ENCODE measurements at regions not wholly inside any gene's neighbourhood (a gene's known extent, or its start where the extent isn't known, plus 50 kb on each side); places are given as distances from the start of the nearest gene placed in this dataset.

DNA sequence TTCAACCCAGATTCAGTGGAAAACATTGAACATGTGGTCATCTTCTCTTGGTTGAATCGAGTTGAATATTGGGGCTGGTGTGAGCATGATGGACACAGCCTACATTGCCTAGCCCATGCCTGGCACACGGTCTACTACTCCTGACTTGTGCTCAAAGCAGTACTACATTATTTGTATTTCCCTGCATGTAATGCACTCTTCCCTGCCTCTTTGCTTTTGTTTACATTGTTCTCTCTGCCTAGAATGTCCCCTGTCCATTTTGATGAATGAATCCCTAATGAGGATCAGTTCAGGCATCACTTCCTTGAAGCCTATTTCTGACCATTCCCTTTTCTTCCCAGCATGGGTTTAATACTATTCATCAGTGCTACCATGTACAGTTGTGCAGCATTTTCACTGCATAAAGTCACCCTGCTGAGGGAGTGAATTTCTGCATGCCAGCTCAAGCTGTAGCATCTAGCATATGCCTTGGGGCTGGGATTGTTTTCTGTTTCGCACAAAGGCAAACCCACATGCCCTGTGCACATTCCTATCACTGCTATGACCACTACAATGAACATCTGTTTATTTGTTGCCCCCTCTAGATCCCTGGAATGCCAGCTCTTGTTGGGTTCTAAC, 75.3 kb upstream of the CCN6 start (continued):
- TF ChIP-seq, protein P1, sequence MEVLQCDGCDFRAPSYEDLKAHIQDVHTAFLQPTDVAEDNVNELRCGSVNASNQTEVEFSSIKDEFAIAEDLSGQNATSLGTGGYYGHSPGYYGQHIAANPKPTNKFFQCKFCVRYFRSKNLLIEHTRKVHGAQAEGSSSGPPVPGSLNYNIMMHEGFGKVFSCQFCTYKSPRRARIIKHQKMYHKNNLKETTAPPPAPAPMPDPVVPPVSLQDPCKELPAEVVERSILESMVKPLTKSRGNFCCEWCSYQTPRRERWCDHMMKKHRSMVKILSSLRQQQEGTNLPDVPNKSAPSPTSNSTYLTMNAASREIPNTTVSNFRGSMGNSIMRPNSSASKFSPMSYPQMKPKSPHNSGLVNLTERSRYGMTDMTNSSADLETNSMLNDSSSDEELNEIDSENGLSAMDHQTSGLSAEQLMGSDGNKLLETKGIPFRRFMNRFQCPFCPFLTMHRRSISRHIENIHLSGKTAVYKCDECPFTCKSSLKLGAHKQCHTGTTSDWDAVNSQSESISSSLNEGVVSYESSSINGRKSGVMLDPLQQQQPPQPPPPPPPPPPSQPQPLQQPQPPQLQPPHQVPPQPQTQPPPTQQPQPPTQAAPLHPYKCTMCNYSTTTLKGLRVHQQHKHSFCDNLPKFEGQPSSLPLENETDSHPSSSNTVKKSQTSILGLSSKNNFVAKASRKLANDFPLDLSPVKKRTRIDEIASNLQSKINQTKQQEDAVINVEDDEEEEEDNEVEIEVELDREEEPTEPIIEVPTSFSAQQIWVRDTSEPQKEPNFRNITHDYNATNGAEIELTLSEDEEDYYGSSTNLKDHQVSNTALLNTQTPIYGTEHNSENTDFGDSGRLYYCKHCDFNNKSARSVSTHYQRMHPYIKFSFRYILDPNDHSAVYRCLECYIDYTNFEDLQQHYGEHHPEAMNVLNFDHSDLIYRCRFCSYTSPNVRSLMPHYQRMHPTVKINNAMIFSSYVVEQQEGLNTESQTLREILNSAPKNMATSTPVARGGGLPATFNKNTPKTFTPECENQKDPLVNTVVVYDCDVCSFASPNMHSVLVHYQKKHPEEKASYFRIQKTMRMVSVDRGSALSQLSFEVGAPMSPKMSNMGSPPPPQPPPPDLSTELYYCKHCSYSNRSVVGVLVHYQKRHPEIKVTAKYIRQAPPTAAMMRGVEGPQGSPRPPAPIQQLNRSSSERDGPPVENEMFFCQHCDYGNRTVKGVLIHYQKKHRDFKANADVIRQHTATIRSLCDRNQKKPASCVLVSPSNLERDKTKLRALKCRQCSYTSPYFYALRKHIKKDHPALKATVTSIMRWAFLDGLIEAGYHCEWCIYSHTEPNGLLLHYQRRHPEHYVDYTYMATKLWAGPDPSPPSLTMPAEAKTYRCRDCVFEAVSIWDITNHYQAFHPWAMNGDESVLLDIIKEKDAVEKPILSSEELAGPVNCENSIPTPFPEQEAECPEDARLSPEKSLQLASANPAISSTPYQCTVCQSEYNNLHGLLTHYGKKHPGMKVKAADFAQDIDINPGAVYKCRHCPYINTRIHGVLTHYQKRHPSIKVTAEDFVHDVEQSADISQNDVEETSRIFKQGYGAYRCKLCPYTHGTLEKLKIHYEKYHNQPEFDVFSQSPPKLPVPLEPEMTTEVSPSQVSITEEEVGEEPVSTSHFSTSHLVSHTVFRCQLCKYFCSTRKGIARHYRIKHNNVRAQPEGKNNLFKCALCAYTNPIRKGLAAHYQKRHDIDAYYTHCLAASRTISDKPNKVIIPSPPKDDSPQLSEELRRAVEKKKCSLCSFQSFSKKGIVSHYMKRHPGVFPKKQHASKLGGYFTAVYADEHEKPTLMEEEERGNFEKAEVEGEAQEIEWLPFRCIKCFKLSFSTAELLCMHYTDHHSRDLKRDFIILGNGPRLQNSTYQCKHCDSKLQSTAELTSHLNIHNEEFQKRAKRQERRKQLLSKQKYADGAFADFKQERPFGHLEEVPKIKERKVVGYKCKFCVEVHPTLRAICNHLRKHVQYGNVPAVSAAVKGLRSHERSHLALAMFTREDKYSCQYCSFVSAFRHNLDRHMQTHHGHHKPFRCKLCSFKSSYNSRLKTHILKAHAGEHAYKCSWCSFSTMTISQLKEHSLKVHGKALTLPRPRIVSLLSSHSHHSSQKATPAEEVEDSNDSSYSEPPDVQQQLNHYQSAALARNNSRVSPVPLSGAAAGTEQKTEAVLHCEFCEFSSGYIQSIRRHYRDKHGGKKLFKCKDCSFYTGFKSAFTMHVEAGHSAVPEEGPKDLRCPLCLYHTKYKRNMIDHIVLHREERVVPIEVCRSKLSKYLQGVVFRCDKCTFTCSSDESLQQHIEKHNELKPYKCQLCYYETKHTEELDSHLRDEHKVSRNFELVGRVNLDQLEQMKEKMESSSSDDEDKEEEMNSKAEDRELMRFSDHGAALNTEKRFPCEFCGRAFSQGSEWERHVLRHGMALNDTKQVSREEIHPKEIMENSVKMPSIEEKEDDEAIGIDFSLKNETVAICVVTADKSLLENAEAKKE (CRISPR knock-in tag; IDR thresholded peaks at IDR 0.05) = no peak
- TF ChIP-seq, protein P2, sequence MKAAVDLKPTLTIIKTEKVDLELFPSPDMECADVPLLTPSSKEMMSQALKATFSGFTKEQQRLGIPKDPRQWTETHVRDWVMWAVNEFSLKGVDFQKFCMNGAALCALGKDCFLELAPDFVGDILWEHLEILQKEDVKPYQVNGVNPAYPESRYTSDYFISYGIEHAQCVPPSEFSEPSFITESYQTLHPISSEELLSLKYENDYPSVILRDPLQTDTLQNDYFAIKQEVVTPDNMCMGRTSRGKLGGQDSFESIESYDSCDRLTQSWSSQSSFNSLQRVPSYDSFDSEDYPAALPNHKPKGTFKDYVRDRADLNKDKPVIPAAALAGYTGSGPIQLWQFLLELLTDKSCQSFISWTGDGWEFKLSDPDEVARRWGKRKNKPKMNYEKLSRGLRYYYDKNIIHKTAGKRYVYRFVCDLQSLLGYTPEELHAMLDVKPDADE (IDR thresholded peaks at IDR 0.05) = no peak
- TF ChIP-seq ZNF114 (CRISPR knock-in tag; IDR thresholded peaks at IDR 0.05) (no peak), JUNB (IDR thresholded peaks at IDR 0.05; ENCODE audit: unreplicated experiment) (no peak)

DNA sequence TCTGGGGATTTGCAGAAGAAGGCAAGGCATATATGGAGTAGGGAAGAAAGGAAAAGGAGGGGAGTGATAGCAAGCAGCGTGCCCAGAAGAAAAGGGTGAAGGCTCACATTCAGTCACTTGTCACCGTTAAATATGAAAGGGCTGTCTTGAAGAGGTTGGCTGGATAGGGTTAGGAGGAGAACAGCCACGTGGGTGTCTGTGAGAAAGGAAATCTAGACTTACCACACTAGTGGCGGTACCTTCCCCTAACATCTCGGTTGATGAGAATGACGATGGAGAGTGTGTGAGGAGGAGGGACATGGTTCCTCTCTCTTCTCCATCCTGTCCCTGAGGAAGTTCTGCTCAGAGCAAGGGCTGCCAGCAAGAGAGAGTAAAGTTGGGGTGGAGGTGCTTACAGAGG, 74.3 kb upstream of the CCN6 start:
- ATAC-seq (no peak), DNase-seq (ENCODE audit: low spot score) (no peak)
- H4K20me1 ChIP-seq (replicated peaks; ENCODE audit: insufficient read depth) = no peaks in the 10 kb centered on the region; the same call in 1 of the 2 replicates
- peaks cover 11% of the 10 kb centered on the region for H3K9me2 ChIP-seq (ENCODE audit: insufficient read depth)
- H3K4me3 Mint-ChIP-seq = no peak overlapping the region
- H3K4me1 Mint-ChIP-seq = peaks cover 8% of the 10 kb centered on the region
- no peak overlapping the region for H3K27ac Mint-ChIP-seq
- H3K36me3 Mint-ChIP-seq (ENCODE audit: low read depth) = no peaks in the 10 kb centered on the region
- H3K36me3 ChIP-seq (ENCODE audit: insufficient read depth) = no peaks in the 10 kb centered on the region
- H3K4me2 ChIP-seq = no peak overlapping the region
- no peaks in the 10 kb centered on the region for H3F3A ChIP-seq (replicated peaks; ENCODE audit: low read depth)
- no peak overlapping the region for H3K4me3 ChIP-seq
- H3K4me1 ChIP-seq (ENCODE audit: insufficient read depth) = no peaks in the 10 kb centered on the region
- H3K27me3 Mint-ChIP-seq (ENCODE audit: insufficient read depth, low read depth, poor library complexity) = peaks cover 3% of the 10 kb centered on the region
- no peak overlapping the region for H3K27ac ChIP-seq (ENCODE audit: low read depth)
- H3K9me3 Mint-ChIP-seq = no peaks in the 10 kb centered on the region
- H2AFZ ChIP-seq = no peak overlapping the region
- H3K79me2 ChIP-seq (replicated peaks; ENCODE audit: insufficient read depth) = no peaks in the 10 kb centered on the region
- no peaks in the 10 kb centered on the region for H3K27me3 ChIP-seq (ENCODE audit: insufficient read depth)
- TF ChIP-seq NANOG (IDR thresholded peaks at IDR 0.05; ENCODE audit: borderline replicate concordance) = no peak
- no peak for TF ChIP-seq STAT1 (IDR thresholded peaks at IDR 0.05; ENCODE audit: unreplicated experiment)
- TF ChIP-seq JUNB (IDR thresholded peaks at IDR 0.05; ENCODE audit: unreplicated experiment) = no peak
- TF ChIP-seq, protein P3, sequence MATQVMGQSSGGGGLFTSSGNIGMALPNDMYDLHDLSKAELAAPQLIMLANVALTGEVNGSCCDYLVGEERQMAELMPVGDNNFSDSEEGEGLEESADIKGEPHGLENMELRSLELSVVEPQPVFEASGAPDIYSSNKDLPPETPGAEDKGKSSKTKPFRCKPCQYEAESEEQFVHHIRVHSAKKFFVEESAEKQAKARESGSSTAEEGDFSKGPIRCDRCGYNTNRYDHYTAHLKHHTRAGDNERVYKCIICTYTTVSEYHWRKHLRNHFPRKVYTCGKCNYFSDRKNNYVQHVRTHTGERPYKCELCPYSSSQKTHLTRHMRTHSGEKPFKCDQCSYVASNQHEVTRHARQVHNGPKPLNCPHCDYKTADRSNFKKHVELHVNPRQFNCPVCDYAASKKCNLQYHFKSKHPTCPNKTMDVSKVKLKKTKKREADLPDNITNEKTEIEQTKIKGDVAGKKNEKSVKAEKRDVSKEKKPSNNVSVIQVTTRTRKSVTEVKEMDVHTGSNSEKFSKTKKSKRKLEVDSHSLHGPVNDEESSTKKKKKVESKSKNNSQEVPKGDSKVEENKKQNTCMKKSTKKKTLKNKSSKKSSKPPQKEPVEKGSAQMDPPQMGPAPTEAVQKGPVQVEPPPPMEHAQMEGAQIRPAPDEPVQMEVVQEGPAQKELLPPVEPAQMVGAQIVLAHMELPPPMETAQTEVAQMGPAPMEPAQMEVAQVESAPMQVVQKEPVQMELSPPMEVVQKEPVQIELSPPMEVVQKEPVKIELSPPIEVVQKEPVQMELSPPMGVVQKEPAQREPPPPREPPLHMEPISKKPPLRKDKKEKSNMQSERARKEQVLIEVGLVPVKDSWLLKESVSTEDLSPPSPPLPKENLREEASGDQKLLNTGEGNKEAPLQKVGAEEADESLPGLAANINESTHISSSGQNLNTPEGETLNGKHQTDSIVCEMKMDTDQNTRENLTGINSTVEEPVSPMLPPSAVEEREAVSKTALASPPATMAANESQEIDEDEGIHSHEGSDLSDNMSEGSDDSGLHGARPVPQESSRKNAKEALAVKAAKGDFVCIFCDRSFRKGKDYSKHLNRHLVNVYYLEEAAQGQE (IDR thresholded peaks at IDR 0.05; ENCODE audit: unreplicated experiment) = no peak
- TF ChIP-seq POLR2AphosphoS5 (IDR thresholded peaks at IDR 0.05; ENCODE audit: low read depth) = no peak
- TF ChIP-seq, protein P4, sequence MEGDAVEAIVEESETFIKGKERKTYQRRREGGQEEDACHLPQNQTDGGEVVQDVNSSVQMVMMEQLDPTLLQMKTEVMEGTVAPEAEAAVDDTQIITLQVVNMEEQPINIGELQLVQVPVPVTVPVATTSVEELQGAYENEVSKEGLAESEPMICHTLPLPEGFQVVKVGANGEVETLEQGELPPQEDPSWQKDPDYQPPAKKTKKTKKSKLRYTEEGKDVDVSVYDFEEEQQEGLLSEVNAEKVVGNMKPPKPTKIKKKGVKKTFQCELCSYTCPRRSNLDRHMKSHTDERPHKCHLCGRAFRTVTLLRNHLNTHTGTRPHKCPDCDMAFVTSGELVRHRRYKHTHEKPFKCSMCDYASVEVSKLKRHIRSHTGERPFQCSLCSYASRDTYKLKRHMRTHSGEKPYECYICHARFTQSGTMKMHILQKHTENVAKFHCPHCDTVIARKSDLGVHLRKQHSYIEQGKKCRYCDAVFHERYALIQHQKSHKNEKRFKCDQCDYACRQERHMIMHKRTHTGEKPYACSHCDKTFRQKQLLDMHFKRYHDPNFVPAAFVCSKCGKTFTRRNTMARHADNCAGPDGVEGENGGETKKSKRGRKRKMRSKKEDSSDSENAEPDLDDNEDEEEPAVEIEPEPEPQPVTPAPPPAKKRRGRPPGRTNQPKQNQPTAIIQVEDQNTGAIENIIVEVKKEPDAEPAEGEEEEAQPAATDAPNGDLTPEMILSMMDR (conservative IDR thresholded peaks at IDR 0.05; ENCODE audit: low read depth in 2 of 2) = no peak
- no peak for TF ChIP-seq ZNF114 (CRISPR knock-in tag; IDR thresholded peaks at IDR 0.05)
- no peak for TF ChIP-seq EZH2 (IDR thresholded peaks at IDR 0.05; ENCODE audit: low read depth, unreplicated experiment)
- TF ChIP-seq, protein P2 (IDR thresholded peaks at IDR 0.05) = no peak
- no peak for TF ChIP-seq CREB1 (CRISPR knock-in tag; IDR thresholded peaks at IDR 0.05; ENCODE audit: low read depth)

Data from GM23338 (cell line).